Lung (tissue), 11 donors: ENCODE measurements at regions not wholly inside any gene's neighbourhood (a gene's known extent, or its start where the extent isn't known, plus 50 kb on each side); places are given as distances from the start of the nearest gene placed in this dataset.

Experiments
- ATAC-seq: fragments of 200-7000 bp; cut with Tn5 transposase; one replicate; pipeline ENCODE4 v1.9.1; 2020; ENCODE audit warnings: moderate number of reproducible peaks; ENCODE audit not compliant: insufficient read depth, low FRiP score
- DNase-seq, 3 donors: peaks; one replicate each; pipeline ENCODE4 v3.0.0-alpha.2; 2013 to 2017
- H3K27ac ChIP-seq, 2 donors: one replicate each; pipeline ENCODE4 v1.5.1; 2013; ENCODE audit warnings: mild to moderate bottlenecking in 2 of 2, moderate library complexity in 2 of 2, control low read depth in 1 of 2, inconsistent platforms in 1 of 2, low read depth in 1 of 2, low read length in 1 of 2
- H3K27me3 ChIP-seq, 3 donors: one replicate each; pipeline ENCODE4 v1.5.1; 2013; ENCODE audit warnings: low read length in 2 of 3; ENCODE audit not compliant: control insufficient read depth in 3 of 3, insufficient read depth in 3 of 3
- H3K36me3 ChIP-seq, 4 donors: one replicate each; pipeline ENCODE4 v1.5.1; 2013; ENCODE audit warnings: low read length in 4 of 4, mild to moderate bottlenecking in 1 of 4, moderate library complexity in 1 of 4; ENCODE audit not compliant: control insufficient read depth in 4 of 4, insufficient read depth in 4 of 4
- H3K4me1 ChIP-seq, 5 donors: one replicate each; pipeline ENCODE4 v1.5.1; 2013; ENCODE audit warnings: low read length in 5 of 5, mild to moderate bottlenecking in 2 of 5, moderate library complexity in 1 of 5; ENCODE audit not compliant: control insufficient read depth in 5 of 5, insufficient read depth in 5 of 5
- H3K4me3 ChIP-seq: one replicate; pipeline ENCODE4 v1.5.1; 2013; ENCODE audit warnings: mild to moderate bottlenecking, control low read depth, moderate library complexity
- H3K9ac ChIP-seq, 2 donors: one replicate each; pipeline ENCODE4 v1.5.1; 2013; ENCODE audit warnings: low read length in 2 of 2, control low read depth in 1 of 2; ENCODE audit not compliant: insufficient read depth in 1 of 2
- H3K9me3 ChIP-seq, 4 donors: one replicate each; pipeline ENCODE4 v1.5.1; 2013; ENCODE audit warnings: low read length in 3 of 4, mild to moderate bottlenecking in 1 of 4, moderate library complexity in 1 of 4; ENCODE audit not compliant: control insufficient read depth in 4 of 4, insufficient read depth in 3 of 4
- CTCF ChIP-seq: IDR thresholded peaks from 2 replicates; pipeline ENCODE4 v1.5.1; 2012; ENCODE audit warnings: mild to moderate bottlenecking; ENCODE audit errors: control extremely low read depth, extremely low read depth
- WGBS, 2 donors: extraction: QIAGEN DNeasy Blood & Tissue Kit; methylation state at CpG; one replicate each; pipeline ENCODE4 v1.1.7; 2013; 5-methylcytosine and 5-hydroxymethylcytosine counted together
- donor health status: control.
- donor health status: control.
- donor health status: Bipolar disorder and iron deficiency.
- donor health status: healthy.
- donor health status: DM: yes; HTN: yes; CAD: no.

GRCh38 chr13:34412295-34412694 is 529.8 kb upstream of the NBEA start:
- TF ChIP-seq CTCF, result no peak
- no peak overlapping the region for H3K4me3 ChIP-seq
- no peak overlapping the region for H3K9ac ChIP-seq
- DNase-seq (no peak), ATAC-seq (no peak)
- peaks cover 0 to 7% (median 0%) of the 10 kb centered on the region in 5 donors for H3K4me1 ChIP-seq
- H3K27ac ChIP-seq, result no peak overlapping the region
- no peaks in the 10 kb centered on the region for H3K9me3 ChIP-seq
- no peaks in the 10 kb centered on the region for H3K27me3 ChIP-seq
- no peaks in the 10 kb centered on the region for H3K36me3 ChIP-seq

GRCh38 chr13:34412817-34413375 is 529.2 kb upstream of the NBEA start:
- TF ChIP-seq CTCF, result no peak
- WGBS, 2 donors, result 63 to 80% methylated on average over 2 of the region's 2 CpGs
- peaks cover 0 to 12% (median 0%) of the 10 kb centered on the region in 5 donors for H3K4me1 ChIP-seq
- DNase-seq (no peak), ATAC-seq (no peak)
- no peak overlapping the region for H3K4me3 ChIP-seq
- no peak overlapping the region for H3K27ac ChIP-seq
- H3K9me3 ChIP-seq, result no peaks in the 10 kb centered on the region
- no peaks in the 10 kb centered on the region for H3K27me3 ChIP-seq
- no peak overlapping the region for H3K9ac ChIP-seq
- no peaks in the 10 kb centered on the region for H3K36me3 ChIP-seq

GRCh38 chr13:34413538-34414210 is 528.4 kb upstream of the NBEA start:
- Histone ChIP-seq H3K9ac (no peak overlapping the region), H3K27ac (no peak overlapping the region), H3K9me3 (no peaks in the 10 kb centered on the region), H3K36me3 (no peaks in the 10 kb centered on the region), H3K4me1 (peaks cover 0 to 19% (median 0%) of the 10 kb centered on the region in 5 donors), H3K4me3 (no peak overlapping the region), H3K27me3 (no peaks in the 10 kb centered on the region)
- TF ChIP-seq CTCF, result no peak
- 60 to 67% methylated on average over 1 of the region's 1 CpG for WGBS, 2 donors
- ATAC-seq (no peak), DNase-seq (no peak)

GRCh38 chr13:34414616-34415015 is 527.5 kb upstream of the NBEA start:
- no peak for ATAC-seq
- H3K27ac ChIP-seq, result no peak overlapping the region
- H3K4me1 ChIP-seq, result peaks cover 0 to 27% (median 5%) of the 10 kb centered on the region in 5 donors
- WGBS, 2 donors, result 85 to 91% methylated on average over 4 of the region's 4 CpGs
- no peak for DNase-seq
- no peak overlapping the region for H3K4me3 ChIP-seq
- H3K9me3 ChIP-seq, result no peaks in the 10 kb centered on the region
- no peaks in the 10 kb centered on the region for H3K36me3 ChIP-seq
- TF ChIP-seq CTCF, result no peak
- no peaks in the 10 kb centered on the region for H3K27me3 ChIP-seq
- no peak overlapping the region for H3K9ac ChIP-seq
